ENCODE measurements at regions not wholly inside any gene's neighbourhood (a gene's known extent, or its start where the extent isn't known, plus 50 kb on each side); places are given as distances from the start of the nearest gene placed in this dataset.

DNA sequence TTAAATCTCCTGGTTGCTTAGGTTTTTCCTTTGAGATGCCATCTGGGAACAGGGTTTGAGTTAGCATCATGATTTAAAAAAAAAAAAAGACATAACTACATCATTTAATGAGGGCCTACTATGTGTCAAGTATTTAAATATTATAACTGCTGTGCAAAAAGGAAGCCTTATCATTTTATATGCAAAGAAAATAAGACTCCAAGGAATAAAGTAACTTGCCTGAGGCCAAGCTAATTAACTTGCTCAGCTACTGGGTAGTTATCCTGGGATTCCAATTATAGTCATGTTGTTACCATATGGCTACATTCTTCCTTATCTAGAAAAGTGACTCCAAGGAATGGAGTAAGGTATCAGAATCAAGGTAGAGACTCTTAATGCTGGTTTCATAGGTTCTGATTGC lies 123.5 kb downstream of the SLC41A2 start:
- Mint-ChIP-seq H3K4me1 (ENCODE audit: low read depth) (peaks cover 11% of the 10 kb centered on the region), H3K27me3 (no peaks in the 10 kb centered on the region), H3K9me3 (ENCODE audit: low read depth) (no peaks in the 10 kb centered on the region), H3K36me3 (ENCODE audit: insufficient read depth) (no peaks in the 10 kb centered on the region), H3K27ac (no peak overlapping the region), H3K4me3 (ENCODE audit: low read depth) (no peak overlapping the region)
- TF ChIP-seq, protein P1, sequence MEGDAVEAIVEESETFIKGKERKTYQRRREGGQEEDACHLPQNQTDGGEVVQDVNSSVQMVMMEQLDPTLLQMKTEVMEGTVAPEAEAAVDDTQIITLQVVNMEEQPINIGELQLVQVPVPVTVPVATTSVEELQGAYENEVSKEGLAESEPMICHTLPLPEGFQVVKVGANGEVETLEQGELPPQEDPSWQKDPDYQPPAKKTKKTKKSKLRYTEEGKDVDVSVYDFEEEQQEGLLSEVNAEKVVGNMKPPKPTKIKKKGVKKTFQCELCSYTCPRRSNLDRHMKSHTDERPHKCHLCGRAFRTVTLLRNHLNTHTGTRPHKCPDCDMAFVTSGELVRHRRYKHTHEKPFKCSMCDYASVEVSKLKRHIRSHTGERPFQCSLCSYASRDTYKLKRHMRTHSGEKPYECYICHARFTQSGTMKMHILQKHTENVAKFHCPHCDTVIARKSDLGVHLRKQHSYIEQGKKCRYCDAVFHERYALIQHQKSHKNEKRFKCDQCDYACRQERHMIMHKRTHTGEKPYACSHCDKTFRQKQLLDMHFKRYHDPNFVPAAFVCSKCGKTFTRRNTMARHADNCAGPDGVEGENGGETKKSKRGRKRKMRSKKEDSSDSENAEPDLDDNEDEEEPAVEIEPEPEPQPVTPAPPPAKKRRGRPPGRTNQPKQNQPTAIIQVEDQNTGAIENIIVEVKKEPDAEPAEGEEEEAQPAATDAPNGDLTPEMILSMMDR (IDR thresholded peaks at IDR 0.05; ENCODE audit: unreplicated experiment): no peak
- no peak for DNase-seq (ENCODE audit: low spot score, unreplicated experiment)

DNA sequence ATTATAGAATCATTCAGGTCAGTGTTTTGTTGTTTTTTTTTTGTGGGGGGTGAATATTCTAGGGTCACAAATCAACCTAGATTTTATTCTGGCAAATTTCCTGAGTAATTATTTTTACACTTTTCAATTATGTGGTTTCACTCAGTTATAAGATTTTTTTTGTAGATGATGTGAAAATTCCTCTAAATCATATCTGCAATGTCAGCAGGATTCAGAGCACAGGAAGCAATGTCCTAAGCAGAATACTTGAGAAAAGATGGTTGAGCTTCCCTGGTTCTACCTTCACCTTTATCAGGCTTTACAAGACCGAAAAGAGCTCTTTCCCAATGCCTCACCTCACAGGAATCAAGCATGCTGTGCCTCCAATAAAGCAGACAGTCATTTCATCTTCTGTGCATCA lies 124.3 kb downstream of the SLC41A2 start:
- TF ChIP-seq, protein P1 (IDR thresholded peaks at IDR 0.05; ENCODE audit: unreplicated experiment): no peak
- H3K27me3 Mint-ChIP-seq: no peaks in the 10 kb centered on the region
- no peaks in the 10 kb centered on the region for H3K9me3 Mint-ChIP-seq (ENCODE audit: low read depth)
- H3K4me3 Mint-ChIP-seq (ENCODE audit: low read depth): no peak overlapping the region
- H3K4me1 Mint-ChIP-seq (ENCODE audit: low read depth): peaks cover 11% of the 10 kb centered on the region
- no peaks in the 10 kb centered on the region for H3K36me3 Mint-ChIP-seq (ENCODE audit: insufficient read depth)
- DNase-seq (ENCODE audit: low spot score, unreplicated experiment): no peak
- H3K27ac Mint-ChIP-seq: no peak overlapping the region

DNA sequence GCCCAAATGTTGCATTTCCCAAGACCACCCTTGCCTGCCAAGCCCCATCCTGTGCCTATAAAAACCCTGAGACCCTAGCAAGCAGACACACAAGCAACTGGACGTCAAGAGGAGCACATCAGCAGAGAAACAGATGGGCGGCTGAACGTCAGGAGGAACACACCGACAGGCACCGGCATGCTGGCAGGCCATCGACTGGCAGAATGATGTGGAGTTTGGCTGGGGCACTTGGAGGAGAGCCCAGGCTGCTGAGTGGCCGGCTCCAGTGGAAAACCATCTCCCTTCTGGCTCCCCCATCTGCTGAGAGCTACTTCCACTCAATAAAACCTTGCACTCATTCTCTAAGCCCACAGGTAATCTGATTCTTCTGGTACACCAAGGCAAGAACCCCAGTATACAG lies 130.1 kb downstream of the SLC41A2 start:
- H3K36me3 Mint-ChIP-seq (ENCODE audit: insufficient read depth): peaks cover 3% of the 10 kb centered on the region
- no peak for DNase-seq (ENCODE audit: low spot score, unreplicated experiment)
- H3K27ac Mint-ChIP-seq: no peak overlapping the region
- no peak overlapping the region for H3K4me3 Mint-ChIP-seq (ENCODE audit: low read depth)
- TF ChIP-seq, protein P1 (IDR thresholded peaks at IDR 0.05; ENCODE audit: unreplicated experiment): no peak
- peaks cover 4% of the 10 kb centered on the region for H3K4me1 Mint-ChIP-seq (ENCODE audit: low read depth)
- no peaks in the 10 kb centered on the region for H3K27me3 Mint-ChIP-seq
- peaks cover 12% of the 10 kb centered on the region for H3K9me3 Mint-ChIP-seq (ENCODE audit: low read depth)

DNA sequence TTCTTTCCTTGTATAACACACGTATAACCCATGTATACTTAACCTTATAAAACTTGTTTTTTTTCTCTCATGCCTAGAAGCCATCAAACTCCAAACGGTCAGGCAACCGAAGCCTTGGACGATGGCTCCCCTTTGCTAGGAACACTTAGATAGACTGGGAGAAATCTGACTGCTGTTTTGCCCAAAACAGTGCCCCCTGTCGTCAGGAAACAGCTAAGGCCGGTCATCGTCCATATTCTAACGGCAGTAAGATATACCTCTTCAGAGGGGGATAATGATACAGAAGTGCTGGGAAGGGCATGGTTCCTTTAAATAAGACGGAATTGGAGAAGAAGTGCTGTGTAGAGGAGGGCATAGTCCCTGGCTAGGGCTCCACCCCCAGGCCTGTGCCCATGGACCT lies 130.5 kb downstream of the SLC41A2 start:
- Mint-ChIP-seq H3K4me3 (ENCODE audit: low read depth) (no peak overlapping the region), H3K27me3 (no peaks in the 10 kb centered on the region), H3K4me1 (ENCODE audit: low read depth) (no peaks in the 10 kb centered on the region), H3K36me3 (ENCODE audit: insufficient read depth) (peaks cover 3% of the 10 kb centered on the region), H3K27ac (no peak overlapping the region), H3K9me3 (ENCODE audit: low read depth) (peaks cover 12% of the 10 kb centered on the region)
- TF ChIP-seq, protein P1 (IDR thresholded peaks at IDR 0.05; ENCODE audit: unreplicated experiment): no peak
- DNase-seq (ENCODE audit: low spot score, unreplicated experiment): no peak

DNA sequence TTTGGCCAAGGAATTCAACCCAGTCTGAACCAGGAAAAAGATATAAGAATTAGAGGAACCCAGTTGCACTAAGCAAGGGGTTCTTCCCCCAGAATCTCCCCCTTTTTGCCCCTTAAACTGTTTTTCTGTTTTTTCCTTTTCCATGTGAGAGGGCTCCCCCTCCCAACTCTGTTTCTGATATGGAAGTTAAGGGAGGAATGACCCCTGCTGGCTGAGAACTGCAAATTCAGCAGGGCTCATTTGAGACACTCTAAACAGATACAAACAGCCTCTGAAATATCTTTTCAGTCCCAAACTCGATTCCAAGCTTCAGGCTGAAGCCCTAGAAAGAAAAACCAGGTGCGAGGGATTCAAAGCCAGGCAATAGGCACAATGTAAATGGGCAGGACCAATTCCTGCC lies 132.7 kb downstream of the SLC41A2 start:
- TF ChIP-seq, protein P1 (IDR thresholded peaks at IDR 0.05; ENCODE audit: unreplicated experiment): peak; percentile 18
- H3K27ac Mint-ChIP-seq: no peak overlapping the region
- H3K36me3 Mint-ChIP-seq (ENCODE audit: insufficient read depth): peaks cover 3% of the 10 kb centered on the region
- peaks cover 12% of the 10 kb centered on the region for H3K9me3 Mint-ChIP-seq (ENCODE audit: low read depth)
- no peak for DNase-seq (ENCODE audit: low spot score, unreplicated experiment)
- no peak overlapping the region for H3K4me3 Mint-ChIP-seq (ENCODE audit: low read depth)
- H3K27me3 Mint-ChIP-seq: no peaks in the 10 kb centered on the region
- no peaks in the 10 kb centered on the region for H3K4me1 Mint-ChIP-seq (ENCODE audit: low read depth)
